Naive thymus-derived CD8-positive, alpha-beta T cell (primary cell): ENCODE measurements at regions not wholly inside any gene's neighbourhood (a gene's known extent, or its start where the extent isn't known, plus 50 kb on each side); places are given as distances from the start of the nearest gene placed in this dataset.
A peak's percentile ranks its signal among the peaks of the same experiment; 100 is the strongest.

Experiments used
- ATAC-seq, 2 donors: fragments of 150-1000 bp; cut with Tn5 transposase in 1 of 2; sonication (Bioruptor Pico), chemical (Tn5 transposase) in 1 of 2; 1 replicate in 1 of 2; 2 replicates in 1 of 2; pipeline ENCODE4 v1.10.0; 2021; ENCODE audit warnings: mild to moderate bottlenecking in 2 of 2, moderate library complexity in 2 of 2
- POLR2A ChIA-PET: fragments of 350-600 bp; sonication (Branson Sonifier 250); formaldehyde crosslinking; loops from one replicate; lab custom pipeline; 2021; ENCODE audit warnings: antibody characterized with exemption; lab: Charles Lee
- DNase-seq, 10 donors: peaks; one replicate each; pipeline versions ENCODE4 v3.0.0 to v3.0.0-alpha.2; 2020 to 2022
- H3K27ac Mint-ChIP-seq, 10 donors: one replicate each; pipeline ENCODE4 v1.8.0; 2020 to 2022; ENCODE audit warnings: mild to moderate bottlenecking in 10 of 10, mixed read lengths in 10 of 10, moderate library complexity in 4 of 10, inconsistent platforms in 1 of 10
- H3K27me3 Mint-ChIP-seq, 5 donors: one replicate each; pipeline ENCODE4 v1.8.0; 2021 to 2022; ENCODE audit warnings: mixed read lengths in 5 of 5
- H3K36me3 Mint-ChIP-seq, 3 donors: one replicate each; pipeline ENCODE4 v1.8.0; 2020 to 2022; ENCODE audit warnings: mixed read lengths in 3 of 3, mild to moderate bottlenecking in 2 of 3, inconsistent platforms in 1 of 3
- H3K4me1 Mint-ChIP-seq, 4 donors: one replicate each; pipeline ENCODE4 v1.8.0; 2021 to 2022; ENCODE audit warnings: mixed read lengths in 4 of 4
- H3K4me3 Mint-ChIP-seq, 10 donors: one replicate each; pipeline ENCODE4 v1.8.0; 2020 to 2022; ENCODE audit warnings: mild to moderate bottlenecking in 10 of 10, mixed read lengths in 10 of 10, moderate library complexity in 6 of 10, inconsistent platforms in 1 of 10
- H3K9me3 Mint-ChIP-seq, 9 donors: one replicate each; pipeline ENCODE4 v1.8.0; 2020 to 2022; ENCODE audit warnings: mixed read lengths in 9 of 9, mild to moderate bottlenecking in 3 of 9, inconsistent platforms in 1 of 9, moderate library complexity in 1 of 9

- ATAC-seq, result no peak
- H3K36me3 Mint-ChIP-seq, result no peaks in the 10 kb centered on the region
- H3K4me3 Mint-ChIP-seq, result no peak overlapping the region
- H3K9me3 Mint-ChIP-seq, result peaks cover 0 to 4% (median 0%) of the 10 kb centered on the region in 9 donors
- POLR2A ChIA-PET, result interaction anchor here (0.6 to 1.7 kb wide), 7 partner anchors 19 to 90 kb away, joined by 3 to 4 read pairs (median 3); no protein-coding TSS in a partner anchor
- H3K27ac Mint-ChIP-seq, result peak overlapping the region in 2 of 10 donors; percentile 18 to 72
- peaks cover 10 to 39% (median 31%) of the 10 kb centered on the region in 4 donors for H3K4me1 Mint-ChIP-seq
- no peak for DNase-seq
- no peaks in the 10 kb centered on the region for H3K27me3 Mint-ChIP-seq
These were observed 91.4 kb downstream of the ARL4C start for GRCh38 chr2:234405462-234405861.

- POLR2A ChIA-PET, result interaction anchor here (0.6 to 1.7 kb wide), 6 partner anchors 19 to 78 kb away, joined by 3 to 4 read pairs (median 3); no protein-coding TSS in a partner anchor
- no peak for ATAC-seq
- Mint-ChIP-seq H3K27ac (peak overlapping the region in 3 of 10 donors; percentile 48 to 65 (median 48)), H3K27me3 (no peaks in the 10 kb centered on the region), H3K4me3 (no peak overlapping the region), H3K36me3 (no peaks in the 10 kb centered on the region), H3K4me1 (peaks cover 7 to 35% (median 28%) of the 10 kb centered on the region in 4 donors), H3K9me3 (peaks cover 0 to 4% (median 0%) of the 10 kb centered on the region in 9 donors)
- no peak for DNase-seq
These were observed 91.9 kb downstream of the ARL4C start for GRCh38 chr2:234404957-234405356.

- Mint-ChIP-seq H3K4me3 (no peak overlapping the region), H3K4me1 (peaks cover 10 to 38% (median 31%) of the 10 kb centered on the region in 4 donors), H3K27ac (peak overlapping the region in 1 of 10 donors; percentile 17), H3K27me3 (no peaks in the 10 kb centered on the region), H3K36me3 (no peaks in the 10 kb centered on the region), H3K9me3 (peaks cover 0 to 4% (median 0%) of the 10 kb centered on the region in 9 donors)
- no peak for ATAC-seq
- POLR2A ChIA-PET, result interaction anchor here (0.6 kb wide), 2 partner anchors 39 to 608 kb away, joined by 3 read pairs; no protein-coding TSS in a partner anchor
- DNase-seq, result no peak
These were observed 93.1 kb downstream of the ARL4C start for GRCh38 chr2:234403751-234404150.

GRCh38 chr2:234403074-234403473 is 93.8 kb downstream of the ARL4C start:
- H3K27ac Mint-ChIP-seq, result peak overlapping the region in 3 of 10 donors; percentile 17 to 75 (median 66)
- POLR2A ChIA-PET, result interaction anchor here (0.6 kb wide), 1 partner anchor 11 kb away, joined by 4 read pairs; no protein-coding TSS in a partner anchor

GRCh38 chr2:234401426-234401825 is 95.5 kb downstream of the ARL4C start:
- Mint-ChIP-seq H3K4me1 (peaks cover 13 to 52% (median 35%) of the 10 kb centered on the region in 4 donors), H3K9me3 (peaks cover 0 to 4% (median 0%) of the 10 kb centered on the region in 9 donors), H3K4me3 (no peak overlapping the region)

More at GRCh38 chr2:234403074-234403473, 93.8 kb downstream of the ARL4C start:
- Mint-ChIP-seq H3K27me3 (no peaks in the 10 kb centered on the region), H3K9me3 (peaks cover 0 to 4% (median 0%) of the 10 kb centered on the region in 9 donors), H3K4me1 (peaks cover 13 to 45% (median 34%) of the 10 kb centered on the region in 4 donors), H3K4me3 (no peak overlapping the region), H3K36me3 (no peaks in the 10 kb centered on the region)
- DNase-seq (no peak), ATAC-seq (no peak)

GRCh38 chr2:234399451-234400246 is 97.2 kb downstream of the ARL4C start:
- POLR2A ChIA-PET, result interaction anchor here (1.3 to 1.5 kb wide), 2 partner anchors 14 to 26 kb away, joined by 3 to 5 read pairs; no protein-coding TSS in a partner anchor
- DNase-seq (no peak), ATAC-seq (no peak)
- Mint-ChIP-seq H3K9me3 (peaks cover 0 to 4% (median 0%) of the 10 kb centered on the region in 9 donors), H3K4me1 (peaks cover 16 to 54% (median 35%) of the 10 kb centered on the region in 4 donors), H3K4me3 (no peak overlapping the region), H3K36me3 (no peaks in the 10 kb centered on the region), H3K27ac (peak overlapping the region in 1 of 10 donors; percentile 47), H3K27me3 (no peaks in the 10 kb centered on the region)

More at GRCh38 chr2:234401426-234401825, 95.5 kb downstream of the ARL4C start:
- Mint-ChIP-seq H3K27me3 (no peaks in the 10 kb centered on the region), H3K36me3 (no peaks in the 10 kb centered on the region), H3K27ac (peak overlapping the region in 1 of 10 donors; percentile 9)
- ATAC-seq (no peak), DNase-seq (no peak)
- POLR2A ChIA-PET, result interaction anchor here (0.8 to 1.3 kb wide), 3 partner anchors 14 to 22 kb away, joined by 3 to 4 read pairs (median 3); no protein-coding TSS in a partner anchor

- ATAC-seq, result no peak
- POLR2A ChIA-PET, result no interaction called here
- peaks cover 22 to 63% (median 46%) of the 10 kb centered on the region in 4 donors for H3K4me1 Mint-ChIP-seq
- H3K27ac Mint-ChIP-seq, result peak overlapping the region in 3 of 10 donors; percentile 47 to 86 (median 63)
- no peak overlapping the region for H3K4me3 Mint-ChIP-seq
- peaks cover 0 to 4% (median 0%) of the 10 kb centered on the region in 9 donors for H3K9me3 Mint-ChIP-seq
- DNase-seq, result no peak
- H3K27me3 Mint-ChIP-seq, result no peaks in the 10 kb centered on the region
- H3K36me3 Mint-ChIP-seq, result no peaks in the 10 kb centered on the region
These were observed 98.3 kb downstream of the ARL4C start for GRCh38 chr2:234398531-234398930.

- Mint-ChIP-seq H3K9me3 (peaks cover 0 to 3% (median 0%) of the 10 kb centered on the region in 9 donors), H3K4me3 (peak overlapping the region in 2 of 10 donors; percentile 22 to 45), H3K4me1 (peaks cover 28 to 78% (median 58%) of the 10 kb centered on the region in 4 donors), H3K27ac (peak overlapping the region in 9 of 10 donors; percentile 8 to 88 (median 76)), H3K27me3 (no peaks in the 10 kb centered on the region), H3K36me3 (no peaks in the 10 kb centered on the region)
- no peak for ATAC-seq
- DNase-seq, result no peak
- POLR2A ChIA-PET, result interaction anchor here (0.8 to 3.3 kb wide), 4 partner anchors 25 to 101 kb away, joined by 3 to 15 read pairs (median 4); partner anchors contain the start of gene ARL4C
These were observed 100.9 kb downstream of the ARL4C start for GRCh38 chr2:234395891-234396420.

- no peaks in the 10 kb centered on the region for H3K36me3 Mint-ChIP-seq
- peaks cover 26 to 70% (median 59%) of the 10 kb centered on the region in 4 donors for H3K4me1 Mint-ChIP-seq
- ATAC-seq (peak in 1 of 2 donors; percentile 44), DNase-seq (no peak)
- peak overlapping the region; percentile 53 to 95 (median 91) for H3K27ac Mint-ChIP-seq
- no peaks in the 10 kb centered on the region for H3K9me3 Mint-ChIP-seq
- H3K27me3 Mint-ChIP-seq, result no peaks in the 10 kb centered on the region
- POLR2A ChIA-PET, result interaction anchor here (0.6 to 0.7 kb wide), 2 partner anchors 154 to 1538 kb away, joined by 3 to 4 read pairs; no protein-coding TSS in a partner anchor
- H3K4me3 Mint-ChIP-seq, result peak overlapping the region in 9 of 10 donors; percentile 16 to 85 (median 57)
These were observed 102.4 kb downstream of the ARL4C start for GRCh38 chr2:234394450-234394849.

GRCh38 chr2:234393354-234393753 is 103.5 kb downstream of the ARL4C start:
- ATAC-seq, result peak; percentile 57 to 74
- Mint-ChIP-seq H3K4me1 (peaks cover 22 to 62% (median 55%) of the 10 kb centered on the region in 4 donors), H3K36me3 (no peaks in the 10 kb centered on the region), H3K27ac (peak overlapping the region; percentile 85 to 95 (median 92)), H3K9me3 (no peaks in the 10 kb centered on the region), H3K27me3 (no peaks in the 10 kb centered on the region), H3K4me3 (peak overlapping the region; percentile 55 to 85 (median 75))
- peak in 2 of 10 donors; percentile 25 to 30 for DNase-seq
- POLR2A ChIA-PET, result interaction anchor here (0.9 to 1.5 kb wide), 5 partner anchors 30 to 104 kb away, joined by 3 to 5 read pairs (median 3); partner anchors contain the start of gene ARL4C

- Mint-ChIP-seq H3K4me1 (peaks cover 22 to 60% (median 52%) of the 10 kb centered on the region in 4 donors), H3K9me3 (no peaks in the 10 kb centered on the region), H3K4me3 (peak overlapping the region in 4 of 10 donors; percentile 21 to 61 (median 32)), H3K27me3 (no peaks in the 10 kb centered on the region), H3K27ac (peak overlapping the region in 9 of 10 donors; percentile 27 to 92 (median 64)), H3K36me3 (no peaks in the 10 kb centered on the region)
- DNase-seq, result no peak
- POLR2A ChIA-PET, result interaction anchor here (0.6 to 1.5 kb wide), 5 partner anchors 11 to 105 kb away, joined by 3 to 5 read pairs (median 4); partner anchors contain the start of gene ARL4C
- ATAC-seq, result no peak
These were observed 104.8 kb downstream of the ARL4C start for GRCh38 chr2:234392041-234392615.
